Mammary epithelial cell (primary cell): ENCODE measurements at regions not wholly inside any gene's neighbourhood (a gene's known extent, or its start where the extent isn't known, plus 50 kb on each side); places are given as distances from the start of the nearest gene placed in this dataset.
"Not testable (repeated sequence)": the region's sequence is repeated elsewhere in the genome, so short reads cannot be mapped to it uniquely, and the experiment has no call there.

Experiments
- CTCF ChIP-seq, 2 donors: IDR thresholded peaks in 1 of 2; conservative IDR thresholded peaks in 1 of 2; 2 replicates each; pipeline ENCODE4 v1.5.1; 2011 to 2012; ENCODE audit warnings: inconsistent platforms in 2 of 2, low read length in 2 of 2, mild to moderate bottlenecking in 2 of 2, control low read depth in 1 of 2, low read depth in 1 of 2; ENCODE audit not compliant: insufficient read depth in 1 of 2; ENCODE audit errors: extremely low read depth in 1 of 2
- EZH2 ChIP-seq: IDR thresholded peaks from 2 replicates; pipeline ENCODE4 v1.6.1; 2012; ENCODE audit warnings: low read length, inconsistent platforms, borderline replicate concordance

- not testable (repeated sequence) for TF ChIP-seq CTCF (conservative IDR thresholded peaks at IDR 0.05 in 1 of 2, IDR thresholded peaks at IDR 0.05 in 1 of 2; ENCODE audit: extremely low read depth in 1 of 2, insufficient read depth in 1 of 2, low read depth in 1 of 2, low read length in 2 of 2); EZH2
Measured at GRCh38 chr20:60106186-60106585, 148.0 kb downstream of the CDH26 start.
